ENCODE measurements at regions not wholly inside any gene's neighbourhood (a gene's known extent, or its start where the extent isn't known, plus 50 kb on each side); places are given as distances from the start of the nearest gene placed in this dataset.

DNA sequence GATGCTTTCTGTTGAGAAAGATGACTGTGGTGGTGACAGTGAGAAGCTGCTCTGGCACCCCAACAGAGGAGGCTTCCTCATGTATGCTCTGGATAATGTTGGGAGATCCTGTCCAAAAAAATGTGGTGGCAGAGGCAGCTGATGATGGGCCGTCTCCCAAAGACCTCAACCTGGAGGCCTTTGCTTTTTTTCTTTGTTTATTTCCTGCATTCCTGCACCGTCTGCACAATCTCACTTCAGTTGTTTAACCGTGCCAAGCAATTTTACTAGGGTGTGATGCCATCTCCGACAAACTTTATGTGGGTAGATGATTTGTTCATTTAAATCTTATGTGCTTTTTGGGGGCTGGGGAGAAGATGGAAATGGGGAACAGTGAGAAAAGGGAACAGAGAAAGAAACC, 62.2 kb upstream of the IGFBP5 start:
- no peaks in the 10 kb centered on the region for H3K36me3 ChIP-seq
- DNase-seq = no peak
- intact Hi-C loops (cut with DNase I; ENCODE audit: low total_unique reads) = no loop called here
- H3K9me3 ChIP-seq = no peaks in the 10 kb centered on the region
- no peak overlapping the region for H3K27ac ChIP-seq
- no peaks in the 10 kb centered on the region for H3K27me3 ChIP-seq (replicated peaks in 1 of 7)
- TF ChIP-seq POLR2A (IDR thresholded peaks at IDR 0.05) (no peak), POLR2AphosphoS5 (IDR thresholded peaks at IDR 0.05) (no peak)
- TF ChIP-seq, protein P1, sequence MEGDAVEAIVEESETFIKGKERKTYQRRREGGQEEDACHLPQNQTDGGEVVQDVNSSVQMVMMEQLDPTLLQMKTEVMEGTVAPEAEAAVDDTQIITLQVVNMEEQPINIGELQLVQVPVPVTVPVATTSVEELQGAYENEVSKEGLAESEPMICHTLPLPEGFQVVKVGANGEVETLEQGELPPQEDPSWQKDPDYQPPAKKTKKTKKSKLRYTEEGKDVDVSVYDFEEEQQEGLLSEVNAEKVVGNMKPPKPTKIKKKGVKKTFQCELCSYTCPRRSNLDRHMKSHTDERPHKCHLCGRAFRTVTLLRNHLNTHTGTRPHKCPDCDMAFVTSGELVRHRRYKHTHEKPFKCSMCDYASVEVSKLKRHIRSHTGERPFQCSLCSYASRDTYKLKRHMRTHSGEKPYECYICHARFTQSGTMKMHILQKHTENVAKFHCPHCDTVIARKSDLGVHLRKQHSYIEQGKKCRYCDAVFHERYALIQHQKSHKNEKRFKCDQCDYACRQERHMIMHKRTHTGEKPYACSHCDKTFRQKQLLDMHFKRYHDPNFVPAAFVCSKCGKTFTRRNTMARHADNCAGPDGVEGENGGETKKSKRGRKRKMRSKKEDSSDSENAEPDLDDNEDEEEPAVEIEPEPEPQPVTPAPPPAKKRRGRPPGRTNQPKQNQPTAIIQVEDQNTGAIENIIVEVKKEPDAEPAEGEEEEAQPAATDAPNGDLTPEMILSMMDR (IDR thresholded peaks at IDR 0.05 in 8 of 11, conservative IDR thresholded peaks at IDR 0.05 in 3 of 11) = no peak
- WGBS, 5 donors = 46 to 81% (median 69%) methylated on average over 4 of the region's 4 CpGs
- H3K4me3 ChIP-seq = no peak overlapping the region
- peaks cover 0 to 13% (median 1%) of the 10 kb centered on the region in 6 donors for H3K4me1 ChIP-seq

GRCh38 chr2:216756435-216756834, 61.1 kb upstream of the IGFBP5 start:
- no peak overlapping the region for H3K4me3 ChIP-seq
- no peaks in the 10 kb centered on the region for H3K9me3 ChIP-seq
- TF ChIP-seq POLR2AphosphoS5 (IDR thresholded peaks at IDR 0.05) (no peak), POLR2A (IDR thresholded peaks at IDR 0.05) (no peak)
- TF ChIP-seq, protein P1 (IDR thresholded peaks at IDR 0.05 in 8 of 11, conservative IDR thresholded peaks at IDR 0.05 in 3 of 11) = no peak
- H3K36me3 ChIP-seq = no peaks in the 10 kb centered on the region
- no peaks in the 10 kb centered on the region for H3K27me3 ChIP-seq (replicated peaks in 1 of 7)
- no peak for DNase-seq
- no peak overlapping the region for H3K27ac ChIP-seq
- intact Hi-C loops (cut with DNase I; ENCODE audit: low total_unique reads) = no loop called here
- WGBS, 5 donors = 84 to 88% (median 86%) methylated on average over 2 of the region's 2 CpGs
- H3K4me1 ChIP-seq = peaks cover 0 to 13% (median 1%) of the 10 kb centered on the region in 6 donors

GRCh38 chr2:216754812-216755211, 59.5 kb upstream of the IGFBP5 start:
- Histone ChIP-seq H3K9me3 (no peaks in the 10 kb centered on the region), H3K27ac (no peak overlapping the region), H3K4me1 (peaks cover 0 to 6% (median 0%) of the 10 kb centered on the region in 6 donors), H3K27me3 (replicated peaks in 1 of 7) (no peaks in the 10 kb centered on the region), H3K36me3 (no peaks in the 10 kb centered on the region), H3K4me3 (no peak overlapping the region)
- intact Hi-C loops (cut with DNase I; ENCODE audit: low total_unique reads) = no loop called here
- DNase-seq = no peak
- TF ChIP-seq POLR2A (IDR thresholded peaks at IDR 0.05) (no peak), POLR2AphosphoS5 (IDR thresholded peaks at IDR 0.05) (no peak)
- TF ChIP-seq, protein P1 (IDR thresholded peaks at IDR 0.05 in 8 of 11, conservative IDR thresholded peaks at IDR 0.05 in 3 of 11) = no peak
- WGBS, 5 donors = 86 to 94% (median 92%) methylated on average over 7 of the region's 7 CpGs

- no peak for TF ChIP-seq POLR2AphosphoS5 (IDR thresholded peaks at IDR 0.05)
- no peak for TF ChIP-seq POLR2A (IDR thresholded peaks at IDR 0.05)
- TF ChIP-seq, protein P1 (IDR thresholded peaks at IDR 0.05 in 8 of 11, conservative IDR thresholded peaks at IDR 0.05 in 3 of 11) = no peak
- WGBS, 5 donors = 84 to 97% (median 90%) methylated on average over 3 of the region's 3 CpGs
- intact Hi-C loops (cut with DNase I; ENCODE audit: low total_unique reads) = no loop called here
- no peak for DNase-seq
- Histone ChIP-seq H3K4me3 (no peak overlapping the region), H3K4me1 (peaks cover 0 to 6% (median 0%) of the 10 kb centered on the region in 6 donors), H3K9me3 (no peaks in the 10 kb centered on the region), H3K36me3 (no peaks in the 10 kb centered on the region), H3K27me3 (replicated peaks in 1 of 7) (no peaks in the 10 kb centered on the region), H3K27ac (no peak overlapping the region)
Observed at GRCh38 chr2:216754336-216754735, 59.0 kb upstream of the IGFBP5 start.

Measured in spleen (tissue), 11 donors.